ENCODE measurements at regions not wholly inside any gene's neighbourhood (a gene's known extent, or its start where the extent isn't known, plus 50 kb on each side); places are given as distances from the start of the nearest gene placed in this dataset.
"Not testable (repeated sequence)": the region's sequence is repeated elsewhere in the genome, so short reads cannot be mapped to it uniquely, and the experiment has no call there.

DNA sequence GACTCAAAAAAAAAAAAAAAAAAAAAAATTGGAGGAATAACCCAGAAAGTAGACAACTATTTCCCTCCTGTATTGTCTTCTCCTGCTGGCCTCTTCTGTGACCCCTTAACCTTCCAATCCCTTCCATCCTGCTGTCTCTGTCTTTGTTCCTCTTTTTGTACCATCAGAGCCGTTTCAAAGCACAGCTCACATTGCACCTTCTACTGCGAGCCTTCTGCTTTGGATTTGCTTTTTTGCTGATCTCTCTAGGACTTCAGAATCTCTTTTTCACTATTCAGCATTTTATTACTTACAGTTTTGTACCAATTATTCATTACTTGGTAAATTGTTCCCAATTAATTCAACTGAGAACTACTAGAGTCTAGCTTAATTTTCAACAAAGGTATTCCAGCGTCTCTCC, 284.0 kb upstream of the TBL1XR1 start:
- no peak for DNase-seq

- DNase-seq: no peak
These were observed 284.9 kb upstream of the TBL1XR1 start for GRCh38 chr3:177482048-177482691.

DNA sequence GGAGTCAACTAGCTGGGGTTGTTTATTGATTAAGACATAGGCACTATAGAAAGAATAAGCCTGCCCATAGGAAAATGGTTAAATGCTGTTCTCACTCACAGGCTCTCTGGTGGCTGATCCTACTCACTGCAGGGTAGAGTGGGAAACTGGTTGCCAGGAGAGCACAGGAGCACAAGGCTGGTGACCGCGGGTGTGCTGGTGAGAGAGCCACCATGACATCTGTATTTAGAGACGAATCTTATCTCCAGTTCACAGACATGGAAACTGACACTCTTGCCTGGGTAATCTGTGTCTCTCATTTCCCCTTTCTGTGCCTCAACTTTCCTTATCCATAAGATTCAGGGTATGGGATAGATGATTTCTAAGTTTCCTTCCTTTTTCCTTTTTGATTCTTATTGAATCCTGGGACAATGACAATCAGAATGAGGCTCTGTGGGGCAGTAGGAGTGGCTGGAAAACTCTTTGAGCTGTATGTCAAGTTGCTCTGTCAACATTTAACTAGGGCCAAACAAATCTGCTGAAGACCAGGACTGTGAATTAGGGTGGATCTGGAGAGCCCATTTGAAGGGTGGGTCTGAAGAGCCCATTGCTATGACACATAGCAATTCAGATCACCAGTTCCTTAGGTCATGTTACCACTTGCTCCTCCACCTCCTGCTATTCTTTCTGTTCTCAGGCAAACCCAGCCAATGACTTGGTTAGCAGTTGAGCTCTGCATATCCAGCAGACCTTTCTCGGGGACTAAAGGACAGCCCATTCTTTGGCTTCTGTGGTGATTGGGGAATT, 286.1 kb upstream of the TBL1XR1 start:
- no peak for DNase-seq

- DNase-seq: no peak
These were observed 286.9 kb upstream of the TBL1XR1 start for GRCh38 chr3:177484206-177484605.

DNA sequence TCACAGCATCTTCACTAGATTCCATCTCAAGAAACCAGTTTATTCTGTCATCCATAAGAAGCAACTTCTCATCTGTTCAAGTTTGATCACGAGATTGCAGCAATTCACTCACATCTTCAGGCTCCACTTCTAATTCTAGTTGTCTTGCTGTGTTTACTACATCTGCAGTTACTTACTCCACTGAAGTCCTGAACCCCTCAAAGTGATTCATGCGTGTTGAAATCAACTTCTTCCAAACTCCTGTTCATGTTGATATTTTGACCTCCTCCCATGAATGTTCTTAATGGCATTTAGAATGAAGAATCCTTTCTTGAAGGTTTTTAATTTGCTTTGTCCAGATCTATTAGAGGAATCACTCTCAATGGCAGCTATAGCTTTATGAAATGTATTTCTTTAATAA, 287.6 kb upstream of the TBL1XR1 start:
- DNase-seq: no peak

DNA sequence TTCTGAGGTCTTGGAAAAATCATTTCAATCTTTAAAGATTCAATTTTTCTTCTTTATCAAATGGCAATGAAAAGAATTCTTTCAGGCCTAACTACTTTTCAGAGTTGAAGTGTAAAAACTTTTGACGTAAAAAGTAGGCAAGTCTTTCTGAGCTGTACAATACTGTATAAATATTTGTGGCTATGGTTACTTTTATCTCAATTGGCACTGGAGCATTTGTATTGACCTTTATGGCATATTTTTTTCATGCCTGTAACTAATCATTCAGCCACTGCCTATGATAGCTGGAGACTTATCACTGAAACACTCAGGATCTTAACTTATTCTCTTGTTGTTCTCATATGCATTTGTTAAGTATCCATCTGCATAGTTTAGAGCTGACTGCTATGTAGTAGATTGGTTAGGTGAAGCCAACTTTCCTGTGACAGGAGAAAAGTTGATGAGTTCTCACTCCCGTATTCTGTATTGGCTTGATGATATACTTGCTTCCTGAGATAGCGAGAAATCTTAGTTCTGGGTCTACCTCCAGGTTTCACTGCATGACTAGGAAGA, 290.4 kb upstream of the TBL1XR1 start:
- no peak for DNase-seq

GRCh38 chr3:177488740-177489139, 291.5 kb upstream of the TBL1XR1 start:
- no peak for DNase-seq

GRCh38 chr3:177490626-177491025, 293.3 kb upstream of the TBL1XR1 start:
- no peak for DNase-seq

DNA sequence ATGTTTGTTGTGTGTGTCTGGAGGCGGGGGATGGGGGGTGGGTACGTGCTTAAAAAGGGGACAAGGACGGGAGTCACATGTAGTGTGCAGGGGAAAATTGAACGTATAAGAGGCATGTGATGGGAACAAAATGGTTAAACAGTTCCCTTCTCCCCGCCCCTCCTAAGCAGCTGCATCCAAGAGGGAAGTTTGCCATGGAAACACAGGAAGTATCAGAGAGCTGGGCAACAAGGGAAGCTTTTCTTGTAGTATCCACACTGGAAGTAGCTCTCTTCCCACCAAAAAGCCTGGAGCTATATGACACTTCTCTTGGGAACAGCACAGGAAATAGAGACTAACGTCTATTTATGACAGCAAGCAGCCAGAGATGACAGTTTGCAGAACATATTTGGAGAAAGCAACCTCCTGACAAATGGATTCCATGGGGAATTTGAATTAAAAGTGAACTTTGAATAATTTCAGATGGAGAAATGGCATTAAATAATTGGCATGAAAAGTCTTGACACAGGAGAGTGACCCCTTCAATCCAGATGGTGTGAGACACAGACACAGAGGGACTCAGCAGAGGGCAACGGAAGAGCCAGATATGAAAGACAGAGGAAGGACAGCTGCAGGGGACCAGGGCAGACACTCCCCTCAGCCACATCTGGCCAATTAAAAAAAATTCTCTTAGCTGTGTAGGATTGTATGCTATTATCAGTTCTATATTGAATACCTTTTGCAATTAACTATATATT, 294.2 kb upstream of the TBL1XR1 start:
- no peak for DNase-seq

DNA sequence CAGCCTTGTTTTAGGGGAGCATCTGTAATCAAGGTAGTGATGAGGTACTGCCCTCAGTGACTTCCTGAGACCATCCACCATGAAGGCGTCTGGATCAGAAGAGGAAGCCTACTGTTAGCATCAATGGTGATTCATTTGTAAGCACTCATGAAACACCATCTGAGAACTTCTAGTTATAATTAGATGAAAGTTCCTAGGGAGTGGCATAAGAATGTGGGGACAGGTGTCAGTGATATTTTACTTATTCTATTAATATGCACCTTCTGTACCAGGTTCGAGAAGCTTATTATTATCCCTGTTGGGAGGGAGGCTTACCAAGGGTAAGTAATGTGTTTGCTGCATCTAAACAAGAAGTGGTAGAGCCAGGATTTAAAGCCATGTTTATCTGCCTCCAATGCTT, 295.8 kb upstream of the TBL1XR1 start:
- DNase-seq: no peak

DNA sequence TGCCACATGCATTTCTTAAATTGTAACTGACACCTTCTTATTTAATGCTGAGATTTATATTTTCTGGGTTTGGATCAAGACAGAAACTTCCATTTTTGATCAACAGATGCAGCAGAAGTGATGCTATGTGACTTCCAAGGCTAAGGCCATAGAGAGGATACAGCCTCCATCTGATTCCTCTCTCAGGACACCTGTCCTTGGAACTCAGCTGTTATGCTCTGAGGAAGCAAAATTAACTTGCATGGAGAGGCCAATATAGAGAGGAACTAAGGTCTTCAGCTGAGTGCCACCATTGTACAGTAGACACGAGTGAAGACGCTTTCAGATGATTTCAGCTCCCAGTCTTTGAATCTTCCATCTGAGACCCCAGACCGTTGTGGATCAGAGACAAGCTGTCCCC, 296.9 kb upstream of the TBL1XR1 start:
- no peak for DNase-seq

GRCh38 chr3:177495566-177495965, 298.3 kb upstream of the TBL1XR1 start:
- DNase-seq: no peak

DNA sequence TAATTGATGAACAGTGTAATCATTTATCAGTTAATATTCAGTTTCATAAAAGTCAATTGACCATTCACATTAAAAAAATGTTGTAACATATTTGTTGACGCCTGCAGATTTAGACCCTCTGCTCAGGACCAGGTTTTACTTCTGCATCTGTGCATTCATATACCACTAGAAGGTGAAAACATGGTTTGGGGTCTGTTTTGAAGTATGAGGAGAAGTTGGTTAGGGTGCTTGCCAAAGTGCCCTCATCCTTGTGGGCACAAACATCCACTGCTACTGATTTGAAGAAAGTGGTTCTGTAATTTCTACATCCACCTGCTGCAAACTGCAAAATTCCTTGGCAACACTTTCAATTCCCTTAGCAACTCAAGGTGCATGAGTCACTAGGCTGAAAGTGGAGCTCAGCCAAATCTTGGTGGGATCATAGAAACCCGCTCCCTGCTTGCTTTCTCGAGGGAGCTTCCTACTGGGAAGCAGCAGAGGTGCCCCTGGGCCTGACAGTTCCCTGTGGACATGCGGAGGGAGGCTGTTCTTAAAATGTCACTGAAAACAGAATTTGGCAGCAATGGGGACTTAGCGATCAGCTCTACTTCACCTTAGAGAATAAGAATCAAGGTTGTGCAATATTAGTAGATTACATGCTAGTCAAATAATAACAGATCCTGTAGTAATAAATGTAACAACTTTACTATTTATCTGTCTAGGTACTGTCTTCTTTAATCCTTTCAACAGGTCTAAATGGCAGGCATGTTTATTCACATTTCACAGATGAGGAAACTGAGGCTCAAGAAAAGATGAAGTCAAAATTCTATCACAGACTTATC, 301.0 kb upstream of the TBL1XR1 start:
- DNase-seq: no peak

- not testable (repeated sequence) for DNase-seq
These were observed 301.8 kb upstream of the TBL1XR1 start for GRCh38 chr3:177499039-177499438.

DNA sequence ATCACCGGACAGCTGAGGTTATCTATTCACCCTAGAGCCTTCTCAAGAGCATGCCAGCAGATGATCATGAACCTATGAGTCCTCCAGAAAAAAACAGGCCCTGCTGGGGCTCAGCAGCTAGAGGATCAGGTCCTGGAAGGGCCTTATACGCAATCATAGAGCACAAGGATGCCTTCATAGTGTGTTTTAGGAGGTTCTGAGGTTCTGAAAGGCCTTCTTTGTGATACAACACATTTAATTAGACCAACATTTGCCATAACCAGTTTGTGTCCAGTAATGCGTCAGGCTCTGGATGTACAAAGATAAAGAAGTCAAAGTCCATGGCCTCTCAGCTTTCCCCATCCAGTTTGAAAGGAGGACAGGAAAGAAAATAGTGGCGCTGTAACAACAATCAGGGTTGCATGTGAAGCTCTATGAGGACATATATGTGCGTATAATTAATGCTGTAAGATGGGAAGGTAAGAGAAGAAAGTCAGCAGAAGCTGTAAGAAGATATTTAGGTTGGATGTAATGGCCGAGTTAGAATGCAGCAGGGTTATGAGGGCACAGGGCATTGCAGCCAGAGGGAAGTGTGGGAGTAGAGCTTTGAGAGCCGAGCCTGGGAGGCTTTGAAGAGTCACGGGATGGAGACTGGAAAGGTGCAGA, 302.6 kb upstream of the TBL1XR1 start:
- no peak for DNase-seq

DNA sequence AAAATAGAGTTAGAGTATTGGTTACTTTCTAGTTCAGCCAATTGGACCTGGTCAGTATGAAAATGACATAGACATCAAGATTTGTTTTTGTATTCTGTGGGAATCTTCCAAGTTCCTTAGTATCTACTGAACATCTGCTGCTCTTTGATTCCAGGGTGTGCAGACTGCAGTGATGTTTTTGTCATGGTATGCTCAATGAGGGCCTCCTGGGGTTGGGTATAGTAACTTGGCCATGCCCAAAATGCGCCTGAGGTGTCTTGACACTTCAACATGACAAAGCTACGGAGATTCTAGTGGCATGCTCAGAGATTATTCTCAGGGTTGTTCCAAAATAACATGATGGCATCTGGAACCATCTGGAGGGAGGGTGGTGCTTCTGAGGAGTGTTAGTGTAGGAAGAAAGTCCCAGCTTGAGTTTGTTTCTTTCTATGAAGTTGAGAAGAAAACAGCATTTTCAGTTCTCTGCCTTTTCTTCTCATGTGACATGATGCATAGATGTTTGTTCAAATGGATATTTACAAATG, 313.5 kb upstream of the TBL1XR1 start:
- no peak for DNase-seq

- DNase-seq: no peak
These were observed 315.9 kb upstream of the TBL1XR1 start for GRCh38 chr3:177512945-177513814.

- DNase-seq: no peak
These were observed 316.7 kb upstream of the TBL1XR1 start for GRCh38 chr3:177513815-177514610.

DNA sequence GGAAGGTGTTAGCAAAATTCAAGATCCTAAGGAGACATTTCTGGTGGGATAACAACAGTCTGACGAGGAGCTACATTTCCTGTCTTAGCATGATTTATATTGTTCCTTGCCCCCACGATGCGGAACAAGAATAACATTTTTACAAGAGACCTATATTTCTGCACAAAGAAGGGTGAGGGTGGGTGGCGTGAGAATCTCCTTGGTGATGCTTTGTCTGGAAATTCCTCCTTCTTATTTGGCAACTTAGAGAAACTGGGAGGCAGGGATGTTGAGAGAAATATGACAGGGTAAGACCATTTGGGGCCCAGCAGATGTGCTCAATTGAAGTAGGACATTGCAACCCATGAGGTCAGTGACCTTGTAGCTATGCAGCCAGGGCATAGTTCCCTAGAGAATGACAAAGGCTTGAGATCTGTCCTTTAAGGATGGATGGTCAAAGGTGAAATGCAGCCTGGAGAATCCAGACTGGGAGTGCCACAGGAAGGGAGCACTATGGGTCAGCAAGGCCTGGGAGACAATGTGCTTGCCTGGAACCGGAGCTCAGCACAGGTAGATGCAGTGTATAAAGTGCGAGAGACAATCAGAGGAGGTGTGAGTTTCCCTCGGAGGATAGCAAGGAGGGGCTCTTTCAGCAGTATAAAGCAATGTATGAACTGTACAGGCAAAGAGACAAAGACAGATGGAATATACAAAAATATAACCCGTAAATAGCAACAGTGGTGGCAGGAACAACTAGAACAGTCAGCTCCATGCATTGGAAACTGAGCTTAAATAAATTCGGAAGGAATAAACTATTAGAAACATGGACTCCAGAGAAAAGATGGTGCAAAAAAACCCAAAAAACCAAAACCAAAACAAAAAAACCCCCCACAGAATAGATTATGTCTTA, 317.6 kb upstream of the TBL1XR1 start:
- no peak for DNase-seq
